HCT116 (cell line): ENCODE measurements at regions not wholly inside any gene's neighbourhood (a gene's known extent, or its start where the extent isn't known, plus 50 kb on each side); places are given as distances from the start of the nearest gene placed in this dataset.

Experiments used
- CBX3 ChIP-seq: IDR thresholded peaks from 2 replicates; pipeline ENCODE4 v1.6.1; 2012; ENCODE audit warnings: low read depth
- ELF1 ChIP-seq: IDR thresholded peaks from 2 replicates; pipeline ENCODE4 v1.6.1; 2012; ENCODE audit warnings: low read depth, borderline replicate concordance
- EZH2 ChIP-seq: fragments of 200-600 bp; sonication (generic); IDR thresholded peaks from 2 replicates; pipeline ENCODE4 v1.6.1; 2017; ENCODE audit warnings: antibody characterized with exemption, mixed run types
- EZH2phosphoT487 ChIP-seq: fragments of 200-600 bp; IDR thresholded peaks from 2 replicates; pipeline ENCODE4 v1.6.1; 2018; ENCODE audit warnings: antibody characterized with exemption, borderline replicate concordance
- JUND ChIP-seq: IDR thresholded peaks from 2 replicates; pipeline ENCODE4 v1.6.1; 2012
- POLR2A ChIP-seq: IDR thresholded peaks from 2 replicates; pipeline ENCODE4 v1.7.0; 2011; ENCODE audit warnings: borderline replicate concordance; ENCODE audit not compliant: insufficient read depth, insufficient read length; ENCODE audit errors: extremely low read depth
- POLR2AphosphoS5 ChIP-seq: IDR thresholded peaks from 2 replicates; pipeline ENCODE4 v1.6.1; 2011; ENCODE audit warnings: mild to moderate bottlenecking, low read depth, low read length, moderate library complexity
- RAD21 ChIP-seq: IDR thresholded peaks from 2 replicates; pipeline ENCODE4 v1.6.1; 2012; ENCODE audit warnings: low read depth, mild to moderate bottlenecking
- YY1 ChIP-seq: IDR thresholded peaks from 2 replicates; pipeline ENCODE4 v1.6.1; 2011; ENCODE audit warnings: low read length, low read depth, moderate library complexity, mild to moderate bottlenecking; ENCODE audit not compliant: insufficient replicate concordance; ENCODE audit errors: extremely low read depth
- ZNF274 ChIP-seq: fragments of 200-500 bp; sonication (Bioruptor generic); IDR thresholded peaks from 2 replicates; pipeline ENCODE4 v1.6.1; 2014; ENCODE audit warnings: mild to moderate bottlenecking, low read depth, low read length, inconsistent platforms
- TF ChIP-seq, protein P1 (sequence below), 3 experiments: fragments of 200-600 bp in 1 of 3; sonication (generic) in 1 of 3; IDR thresholded peaks in 2 of 3; conservative IDR thresholded peaks in 1 of 3; 2 replicates each; pipeline ENCODE4 v1.5.1; 2012 to 2017; ENCODE audit warnings: low read depth in 2 of 3, low read length in 2 of 3, antibody characterized with exemption in 1 of 3, borderline replicate concordance in 1 of 3, control low read depth in 1 of 3, mild to moderate bottlenecking in 1 of 3, mixed read lengths in 1 of 3, mixed run types in 1 of 3, moderate library complexity in 1 of 3; ENCODE audit not compliant: insufficient read depth in 1 of 3
- TF ChIP-seq, protein P2 (sequence below): IDR thresholded peaks from 2 replicates; pipeline ENCODE4 v1.6.1; 2012
- TF ChIP-seq, protein P3 (sequence below): IDR thresholded peaks from 2 replicates; pipeline ENCODE4 v1.6.1; 2012
- TF ChIP-seq, protein P4 (sequence below): IDR thresholded peaks from 2 replicates; pipeline ENCODE4 v1.6.1; 2012; ENCODE audit warnings: low read depth

DNA sequence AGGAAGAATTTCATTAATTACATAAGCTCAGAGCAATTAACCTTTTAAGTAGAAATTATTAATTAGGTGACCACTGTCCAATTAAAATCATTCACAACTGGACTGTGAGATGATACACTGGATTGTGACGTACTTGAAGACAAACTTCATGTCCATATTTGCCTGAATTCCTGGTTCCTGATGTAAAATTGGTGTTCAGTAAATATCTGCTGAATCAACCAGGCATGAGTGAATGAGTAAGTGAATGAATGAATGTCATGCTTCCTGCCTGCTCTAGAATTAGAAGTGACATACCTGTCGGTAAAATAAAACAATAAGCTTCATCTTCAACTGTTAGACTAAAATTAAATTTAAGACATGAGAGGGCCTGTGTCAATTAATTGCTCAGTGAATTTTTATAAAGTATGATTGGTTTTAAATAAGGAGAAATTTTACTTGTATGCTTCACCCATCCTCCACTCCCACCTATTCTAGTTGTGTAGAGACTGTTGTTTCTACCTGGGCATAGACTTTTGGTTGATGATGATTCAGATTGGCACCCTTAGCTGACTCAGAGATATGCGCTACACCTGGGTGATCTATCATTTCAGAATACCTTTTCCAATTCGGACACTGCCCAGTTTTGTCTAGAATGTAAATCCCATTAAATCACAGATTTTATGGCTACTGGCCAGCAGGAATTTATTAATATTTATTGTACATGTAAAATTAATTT, 56.9 kb upstream of the PTGS2 start:
- TF ChIP-seq RAD21 (no peak), POLR2A (no peak), EZH2 (no peak), YY1 (no peak), ZNF274 (no peak), JUND (no peak), POLR2AphosphoS5 (no peak), CBX3 (no peak), EZH2phosphoT487 (no peak), ELF1 (no peak)
- TF ChIP-seq, protein P1, sequence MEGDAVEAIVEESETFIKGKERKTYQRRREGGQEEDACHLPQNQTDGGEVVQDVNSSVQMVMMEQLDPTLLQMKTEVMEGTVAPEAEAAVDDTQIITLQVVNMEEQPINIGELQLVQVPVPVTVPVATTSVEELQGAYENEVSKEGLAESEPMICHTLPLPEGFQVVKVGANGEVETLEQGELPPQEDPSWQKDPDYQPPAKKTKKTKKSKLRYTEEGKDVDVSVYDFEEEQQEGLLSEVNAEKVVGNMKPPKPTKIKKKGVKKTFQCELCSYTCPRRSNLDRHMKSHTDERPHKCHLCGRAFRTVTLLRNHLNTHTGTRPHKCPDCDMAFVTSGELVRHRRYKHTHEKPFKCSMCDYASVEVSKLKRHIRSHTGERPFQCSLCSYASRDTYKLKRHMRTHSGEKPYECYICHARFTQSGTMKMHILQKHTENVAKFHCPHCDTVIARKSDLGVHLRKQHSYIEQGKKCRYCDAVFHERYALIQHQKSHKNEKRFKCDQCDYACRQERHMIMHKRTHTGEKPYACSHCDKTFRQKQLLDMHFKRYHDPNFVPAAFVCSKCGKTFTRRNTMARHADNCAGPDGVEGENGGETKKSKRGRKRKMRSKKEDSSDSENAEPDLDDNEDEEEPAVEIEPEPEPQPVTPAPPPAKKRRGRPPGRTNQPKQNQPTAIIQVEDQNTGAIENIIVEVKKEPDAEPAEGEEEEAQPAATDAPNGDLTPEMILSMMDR (IDR thresholded peaks at IDR 0.05 in 2 of 3, conservative IDR thresholded peaks at IDR 0.05 in 1 of 3; ENCODE audit: borderline replicate concordance in 1 of 3, insufficient read depth in 1 of 3, low read depth in 2 of 3, low read length in 2 of 3) = no peak
- TF ChIP-seq, protein P2, sequence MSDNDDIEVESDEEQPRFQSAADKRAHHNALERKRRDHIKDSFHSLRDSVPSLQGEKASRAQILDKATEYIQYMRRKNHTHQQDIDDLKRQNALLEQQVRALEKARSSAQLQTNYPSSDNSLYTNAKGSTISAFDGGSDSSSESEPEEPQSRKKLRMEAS = no peak
- TF ChIP-seq, protein P3, sequence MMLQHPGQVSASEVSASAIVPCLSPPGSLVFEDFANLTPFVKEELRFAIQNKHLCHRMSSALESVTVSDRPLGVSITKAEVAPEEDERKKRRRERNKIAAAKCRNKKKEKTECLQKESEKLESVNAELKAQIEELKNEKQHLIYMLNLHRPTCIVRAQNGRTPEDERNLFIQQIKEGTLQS = no peak
- TF ChIP-seq, protein P4, sequence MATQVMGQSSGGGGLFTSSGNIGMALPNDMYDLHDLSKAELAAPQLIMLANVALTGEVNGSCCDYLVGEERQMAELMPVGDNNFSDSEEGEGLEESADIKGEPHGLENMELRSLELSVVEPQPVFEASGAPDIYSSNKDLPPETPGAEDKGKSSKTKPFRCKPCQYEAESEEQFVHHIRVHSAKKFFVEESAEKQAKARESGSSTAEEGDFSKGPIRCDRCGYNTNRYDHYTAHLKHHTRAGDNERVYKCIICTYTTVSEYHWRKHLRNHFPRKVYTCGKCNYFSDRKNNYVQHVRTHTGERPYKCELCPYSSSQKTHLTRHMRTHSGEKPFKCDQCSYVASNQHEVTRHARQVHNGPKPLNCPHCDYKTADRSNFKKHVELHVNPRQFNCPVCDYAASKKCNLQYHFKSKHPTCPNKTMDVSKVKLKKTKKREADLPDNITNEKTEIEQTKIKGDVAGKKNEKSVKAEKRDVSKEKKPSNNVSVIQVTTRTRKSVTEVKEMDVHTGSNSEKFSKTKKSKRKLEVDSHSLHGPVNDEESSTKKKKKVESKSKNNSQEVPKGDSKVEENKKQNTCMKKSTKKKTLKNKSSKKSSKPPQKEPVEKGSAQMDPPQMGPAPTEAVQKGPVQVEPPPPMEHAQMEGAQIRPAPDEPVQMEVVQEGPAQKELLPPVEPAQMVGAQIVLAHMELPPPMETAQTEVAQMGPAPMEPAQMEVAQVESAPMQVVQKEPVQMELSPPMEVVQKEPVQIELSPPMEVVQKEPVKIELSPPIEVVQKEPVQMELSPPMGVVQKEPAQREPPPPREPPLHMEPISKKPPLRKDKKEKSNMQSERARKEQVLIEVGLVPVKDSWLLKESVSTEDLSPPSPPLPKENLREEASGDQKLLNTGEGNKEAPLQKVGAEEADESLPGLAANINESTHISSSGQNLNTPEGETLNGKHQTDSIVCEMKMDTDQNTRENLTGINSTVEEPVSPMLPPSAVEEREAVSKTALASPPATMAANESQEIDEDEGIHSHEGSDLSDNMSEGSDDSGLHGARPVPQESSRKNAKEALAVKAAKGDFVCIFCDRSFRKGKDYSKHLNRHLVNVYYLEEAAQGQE = no peak
